ENCODE measurements at regions not wholly inside any gene's neighbourhood (a gene's known extent, or its start where the extent isn't known, plus 50 kb on each side); places are given as distances from the start of the nearest gene placed in this dataset.

DNA sequence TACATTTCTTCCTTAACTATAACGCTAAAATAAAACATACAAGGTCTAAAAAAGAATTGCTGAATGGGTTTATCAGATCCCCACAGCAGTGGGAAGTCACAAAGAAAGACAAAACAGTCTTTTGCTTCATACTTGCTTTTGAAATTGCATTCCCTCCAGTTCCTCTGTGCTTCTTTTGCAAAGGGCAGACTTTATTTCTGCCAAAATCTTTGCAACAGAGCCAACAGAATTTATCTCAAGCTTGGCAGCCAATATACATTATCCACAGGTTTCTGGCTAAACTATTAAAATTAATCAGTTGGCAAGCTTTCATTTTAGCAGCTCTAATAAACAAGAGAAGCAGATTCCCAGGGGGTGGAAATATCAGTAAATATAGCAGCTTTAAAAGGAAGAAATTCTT lies 378.9 kb upstream of the CA10 start:
- TF ChIP-seq RAD21 (conservative IDR thresholded peaks at IDR 0.05 in 1 of 2, IDR thresholded peaks at IDR 0.05 in 1 of 2) (no peak), JUNB (IDR thresholded peaks at IDR 0.05) (no peak), CTCF (IDR thresholded peaks at IDR 0.05) (no peak), SREBF2 (IDR thresholded peaks at IDR 0.05) (no peak), KDM5A (IDR thresholded peaks at IDR 0.05) (no peak), RCOR1 (IDR thresholded peaks at IDR 0.05; ENCODE audit: low read depth, low read length) (no peak), ZFP36 (IDR thresholded peaks at IDR 0.05; ENCODE audit: borderline replicate concordance, partially characterized antibody) (no peak), CBX8 (IDR thresholded peaks at IDR 0.05) (no peak), REST (IDR thresholded peaks at IDR 0.05) (no peak), POLR2A (IDR thresholded peaks at IDR 0.05; ENCODE audit: low read length) (no peak)
- TF ChIP-seq, protein P1, sequence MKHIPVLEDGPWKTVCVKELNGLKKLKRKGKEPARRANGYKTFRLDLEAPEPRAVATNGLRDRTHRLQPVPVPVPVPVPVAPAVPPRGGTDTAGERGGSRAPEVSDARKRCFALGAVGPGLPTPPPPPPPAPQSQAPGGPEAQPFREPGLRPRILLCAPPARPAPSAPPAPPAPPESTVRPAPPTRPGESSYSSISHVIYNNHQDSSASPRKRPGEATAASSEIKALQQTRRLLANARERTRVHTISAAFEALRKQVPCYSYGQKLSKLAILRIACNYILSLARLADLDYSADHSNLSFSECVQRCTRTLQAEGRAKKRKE (CRISPR knock-in tag; IDR thresholded peaks at IDR 0.05; ENCODE audit: low read depth): no peak
- TF ChIP-seq, protein P2, sequence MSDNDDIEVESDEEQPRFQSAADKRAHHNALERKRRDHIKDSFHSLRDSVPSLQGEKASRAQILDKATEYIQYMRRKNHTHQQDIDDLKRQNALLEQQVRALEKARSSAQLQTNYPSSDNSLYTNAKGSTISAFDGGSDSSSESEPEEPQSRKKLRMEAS (IDR thresholded peaks at IDR 0.05): no peak

All from A549 (cell line).